ENCODE measurements at regions not wholly inside any gene's neighbourhood (a gene's known extent, or its start where the extent isn't known, plus 50 kb on each side); places are given as distances from the start of the nearest gene placed in this dataset.

- TF ChIP-seq EZH2 (optimal IDR thresholded peaks at IDR 0.05; ENCODE audit: low read depth, low read length) (no peak), CTCF (IDR thresholded peaks at IDR 0.05; ENCODE audit: low read length) (no peak), EZH2phosphoT487 (IDR thresholded peaks at IDR 0.05; ENCODE audit: low read length) (no peak)
Measured at GRCh38 chr5:52692606-52693005, 95.1 kb upstream of the ITGA1 start.
